ENCODE measurements at regions not wholly inside any gene's neighbourhood (a gene's known extent, or its start where the extent isn't known, plus 50 kb on each side); places are given as distances from the start of the nearest gene placed in this dataset.
"Not testable (repeated sequence)": the region's sequence is repeated elsewhere in the genome, so short reads cannot be mapped to it uniquely, and the experiment has no call there.

GRCh38 chr2:175244697-175245096, 63.2 kb upstream of the ATP5MC3 start (continued):
- TF ChIP-seq SNAI2 (CRISPR knock-in tag; IDR thresholded peaks at IDR 0.05) = no peak
- no peak for TF ChIP-seq TCF4 (CRISPR knock-in tag; IDR thresholded peaks at IDR 0.05; ENCODE audit: borderline replicate concordance)

GRCh38 chr2:175241691-175242090, 60.2 kb upstream of the ATP5MC3 start:
- no peak for TF ChIP-seq OSR1 (CRISPR knock-in tag; IDR thresholded peaks at IDR 0.05)
- TF ChIP-seq ZNF70 (CRISPR knock-in tag; IDR thresholded peaks at IDR 0.05) = no peak
- no peak for TF ChIP-seq SNAI2 (CRISPR knock-in tag; IDR thresholded peaks at IDR 0.05)
- TF ChIP-seq TSHZ2 (CRISPR knock-in tag; IDR thresholded peaks at IDR 0.05) = no peak
- TF ChIP-seq PPARA (CRISPR knock-in tag; IDR thresholded peaks at IDR 0.05; ENCODE audit: borderline replicate concordance) = no peak
- no peak for TF ChIP-seq TCF4 (CRISPR knock-in tag; IDR thresholded peaks at IDR 0.05; ENCODE audit: borderline replicate concordance)
- TF ChIP-seq CREB5 (CRISPR knock-in tag; IDR thresholded peaks at IDR 0.05; ENCODE audit: low read depth) = no peak
- no peak for TF ChIP-seq RARB (CRISPR knock-in tag; IDR thresholded peaks at IDR 0.05)
- no peak for TF ChIP-seq ISL1 (CRISPR knock-in tag; IDR thresholded peaks at IDR 0.05)

GRCh38 chr2:175240033-175240432, 58.5 kb upstream of the ATP5MC3 start:
- ATAC-seq = not testable (repeated sequence)

More at GRCh38 chr2:175241691-175242090, 60.2 kb upstream of the ATP5MC3 start:
- no peak for ATAC-seq

- no peak for ATAC-seq
Measured at GRCh38 chr2:175236930-175237329, 55.4 kb upstream of the ATP5MC3 start.

GRCh38 chr2:175234650-175235049, 53.1 kb upstream of the ATP5MC3 start:
- no peak for ATAC-seq
- TF ChIP-seq SNAI2 (CRISPR knock-in tag; IDR thresholded peaks at IDR 0.05) (no peak), ISL1 (CRISPR knock-in tag; IDR thresholded peaks at IDR 0.05) (no peak), ZFP3 (CRISPR knock-in tag; IDR thresholded peaks at IDR 0.05) (no peak), BACH2 (CRISPR knock-in tag; IDR thresholded peaks at IDR 0.05; ENCODE audit: borderline replicate concordance) (no peak), OSR1 (CRISPR knock-in tag; IDR thresholded peaks at IDR 0.05) (no peak), POU6F1 (CRISPR knock-in tag; IDR thresholded peaks at IDR 0.05; ENCODE audit: borderline replicate concordance, low read depth) (no peak), ZNF8 (CRISPR knock-in tag; IDR thresholded peaks at IDR 0.05) (no peak), CREB5 (CRISPR knock-in tag; IDR thresholded peaks at IDR 0.05; ENCODE audit: low read depth) (no peak), PPARA (CRISPR knock-in tag; IDR thresholded peaks at IDR 0.05; ENCODE audit: borderline replicate concordance) (no peak), ZC3H10 (CRISPR knock-in tag; IDR thresholded peaks at IDR 0.05) (no peak), RARB (CRISPR knock-in tag; IDR thresholded peaks at IDR 0.05) (no peak)

More at GRCh38 chr2:175236930-175237329, 55.4 kb upstream of the ATP5MC3 start:
- TF ChIP-seq ZNF8 (CRISPR knock-in tag; IDR thresholded peaks at IDR 0.05) = no peak
- TF ChIP-seq ZNF565 (CRISPR knock-in tag; conservative IDR thresholded peaks at IDR 0.05; ENCODE audit: low read depth) = no peak
- TF ChIP-seq ARNTL (CRISPR knock-in tag; IDR thresholded peaks at IDR 0.05; ENCODE audit: borderline replicate concordance, low read depth) = no peak
- TF ChIP-seq TCF4 (CRISPR knock-in tag; IDR thresholded peaks at IDR 0.05; ENCODE audit: borderline replicate concordance) = no peak
- no peak for TF ChIP-seq PATZ1 (CRISPR knock-in tag; IDR thresholded peaks at IDR 0.05; ENCODE audit: borderline replicate concordance)
- no peak for TF ChIP-seq ZC3H10 (CRISPR knock-in tag; IDR thresholded peaks at IDR 0.05)
- no peak for TF ChIP-seq ZFP3 (CRISPR knock-in tag; IDR thresholded peaks at IDR 0.05)
- no peak for TF ChIP-seq BACH2 (CRISPR knock-in tag; IDR thresholded peaks at IDR 0.05; ENCODE audit: borderline replicate concordance)
- no peak for TF ChIP-seq SNAI2 (CRISPR knock-in tag; IDR thresholded peaks at IDR 0.05)
- TF ChIP-seq RARB (CRISPR knock-in tag; IDR thresholded peaks at IDR 0.05) = no peak
- TF ChIP-seq CSDC2 (CRISPR knock-in tag; IDR thresholded peaks at IDR 0.05) = no peak
- no peak for TF ChIP-seq ZNF70 (CRISPR knock-in tag; IDR thresholded peaks at IDR 0.05)
- TF ChIP-seq POU6F1 (CRISPR knock-in tag; IDR thresholded peaks at IDR 0.05; ENCODE audit: borderline replicate concordance, low read depth) = no peak
- TF ChIP-seq ISL1 (CRISPR knock-in tag; IDR thresholded peaks at IDR 0.05) = no peak
- no peak for TF ChIP-seq ESRRG (CRISPR knock-in tag; IDR thresholded peaks at IDR 0.05)
- TF ChIP-seq PPARA (CRISPR knock-in tag; IDR thresholded peaks at IDR 0.05; ENCODE audit: borderline replicate concordance) = no peak
